ENCODE measurements at regions not wholly inside any gene's neighbourhood (a gene's known extent, or its start where the extent isn't known, plus 50 kb on each side); places are given as distances from the start of the nearest gene placed in this dataset.
"Not testable (repeated sequence)": the region's sequence is repeated elsewhere in the genome, so short reads cannot be mapped to it uniquely, and the experiment has no call there.

GRCh38 chr7:89618274-89618673 lies 536.0 kb upstream of the STEAP1 start:
- no peak for DNase-seq (ENCODE audit: low spot score)

- no peak for DNase-seq (ENCODE audit: low spot score)
Observed at GRCh38 chr7:89621925-89622641, 532.2 kb upstream of the STEAP1 start.

- peak; percentile 72 for DNase-seq (ENCODE audit: low spot score)
Observed at GRCh38 chr7:89623018-89623672, 531.1 kb upstream of the STEAP1 start.

GRCh38 chr7:89624155-89624554 lies 530.1 kb upstream of the STEAP1 start:
- not testable (repeated sequence) for DNase-seq (ENCODE audit: low spot score)

DNA sequence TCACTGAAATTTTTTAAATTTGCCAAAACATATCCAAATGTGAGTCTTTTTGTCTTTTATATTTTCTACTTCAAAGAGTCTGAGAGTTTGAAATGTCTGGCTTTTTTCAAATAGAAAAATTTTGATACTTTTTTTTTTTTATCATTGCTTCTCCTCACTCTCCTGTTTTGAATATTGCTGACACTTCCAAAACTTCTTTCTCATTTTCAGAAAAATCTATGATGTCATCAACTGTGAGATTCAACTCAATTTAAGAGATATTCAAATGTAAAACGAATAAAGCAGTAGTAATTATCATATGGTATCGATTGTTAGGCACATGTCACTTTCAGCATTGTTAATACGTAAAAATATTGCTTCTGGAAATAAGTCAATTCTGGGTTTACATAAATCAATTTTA lies 505.8 kb upstream of the STEAP1 start:
- no peak for DNase-seq (ENCODE audit: low spot score)

- no peak for DNase-seq (ENCODE audit: low spot score)
Observed at GRCh38 chr7:89655946-89656345, 498.3 kb upstream of the STEAP1 start.

- no peak for DNase-seq (ENCODE audit: low spot score)
Observed at GRCh38 chr7:89661876-89662275, 492.4 kb upstream of the STEAP1 start.

DNA sequence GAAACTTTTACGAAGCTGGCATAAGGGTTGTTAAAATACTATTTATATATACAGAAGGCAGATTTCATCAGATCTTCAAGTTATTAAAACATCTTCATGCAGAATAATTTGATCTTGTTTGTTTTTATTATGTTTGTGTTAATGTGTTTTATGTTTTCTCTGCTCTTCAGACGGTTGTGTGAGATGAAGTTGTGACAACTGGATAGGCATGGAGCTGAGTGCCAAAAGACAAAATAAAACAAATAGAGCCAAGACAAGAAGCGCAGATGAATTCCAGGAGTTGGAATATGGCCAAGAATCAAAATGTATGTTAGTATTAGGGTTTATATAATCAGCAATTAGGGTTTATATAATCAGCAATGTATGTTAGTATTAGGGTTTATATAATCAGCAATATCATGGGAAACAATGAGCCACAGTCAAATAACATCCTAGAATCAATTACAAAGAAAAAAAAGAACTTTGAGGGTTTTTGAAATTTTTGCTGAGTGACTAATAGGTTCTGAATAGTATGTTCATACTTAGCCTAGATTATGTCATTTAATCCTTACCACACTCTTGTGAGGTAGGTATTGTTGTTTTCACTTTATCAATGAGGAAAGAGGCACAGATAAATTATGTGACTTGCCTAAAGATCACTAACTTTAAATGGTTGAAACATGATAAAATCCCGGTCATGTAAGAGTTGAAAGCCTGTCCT lies 488.0 kb upstream of the STEAP1 start:
- DNase-seq (ENCODE audit: low spot score) = no peak

GRCh38 chr7:89680161-89680560 lies 474.1 kb upstream of the STEAP1 start:
- DNase-seq (ENCODE audit: low spot score) = no peak

DNA sequence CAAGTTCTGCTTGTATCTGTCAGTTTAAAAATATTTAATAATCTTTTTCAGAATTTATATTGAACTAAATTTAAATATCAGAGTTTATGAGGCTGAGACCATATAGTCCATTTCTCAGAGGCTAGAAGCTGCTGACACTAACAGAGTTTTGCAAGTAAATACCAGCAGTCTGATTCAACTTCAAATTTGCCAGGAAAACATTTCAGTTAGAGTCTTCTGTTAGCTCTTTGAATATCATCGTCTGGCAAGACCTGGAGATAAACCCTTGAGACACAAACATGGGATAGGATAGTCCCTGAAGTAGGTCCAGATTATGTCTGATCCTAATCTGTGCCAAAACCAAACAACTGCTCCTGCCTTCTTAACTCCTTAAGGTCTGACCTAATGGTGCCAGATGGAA lies 472.8 kb upstream of the STEAP1 start:
- no peak for DNase-seq (ENCODE audit: low spot score)

- DNase-seq (ENCODE audit: low spot score) = no peak
Observed at GRCh38 chr7:89685287-89685686, 469.0 kb upstream of the STEAP1 start.

DNA sequence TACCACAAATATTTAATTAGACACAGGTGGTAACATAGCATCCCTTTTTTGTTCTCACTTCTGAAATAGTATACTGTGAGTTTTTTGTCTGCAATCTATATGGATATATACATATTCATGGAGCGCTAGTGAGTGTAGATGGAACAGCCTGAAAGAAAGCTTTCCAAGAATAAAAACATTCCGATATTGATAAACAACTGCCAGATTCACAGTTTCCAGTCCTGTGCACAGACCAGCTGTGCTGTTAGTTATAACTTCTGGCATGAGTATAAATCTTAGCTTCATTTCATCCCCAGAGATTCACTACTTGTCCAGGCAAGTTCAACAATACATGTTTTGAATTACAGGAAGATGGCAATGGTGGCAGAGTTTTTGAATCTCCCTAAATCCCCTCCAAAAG lies 467.1 kb upstream of the STEAP1 start:
- DNase-seq (ENCODE audit: low spot score) = no peak

DNA sequence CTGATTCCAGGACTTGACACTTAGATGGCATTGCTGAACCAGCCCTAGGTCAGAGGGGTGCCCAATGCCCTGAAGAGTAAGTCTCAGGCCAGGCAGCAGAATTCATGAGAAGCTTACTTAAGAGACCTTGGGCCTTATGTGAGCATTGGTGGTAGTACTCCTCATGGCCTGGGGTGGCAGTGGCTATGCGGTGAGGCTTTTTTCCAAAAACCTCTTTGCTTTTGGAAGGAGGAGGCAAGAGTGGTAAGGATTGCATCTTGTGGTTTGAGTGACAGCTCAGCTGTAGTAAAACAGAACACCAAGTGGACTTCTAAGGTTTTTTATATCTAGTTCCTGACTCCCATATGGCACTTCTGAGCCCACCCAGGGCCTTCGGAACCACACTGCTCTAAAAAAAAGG lies 459.0 kb upstream of the STEAP1 start:
- no peak for DNase-seq (ENCODE audit: low spot score)

GRCh38 chr7:89714131-89714530 lies 440.1 kb upstream of the STEAP1 start:
- no peak for DNase-seq (ENCODE audit: low spot score)

GRCh38 chr7:89718941-89719340 lies 435.3 kb upstream of the STEAP1 start:
- not testable (repeated sequence) for DNase-seq (ENCODE audit: low spot score)

GRCh38 chr7:89728481-89728880 lies 425.8 kb upstream of the STEAP1 start:
- no peak for DNase-seq (ENCODE audit: low spot score)

- no peak for DNase-seq (ENCODE audit: low spot score)
Observed at GRCh38 chr7:89731751-89732445, 422.4 kb upstream of the STEAP1 start.

- no peak for DNase-seq (ENCODE audit: low spot score)
Observed at GRCh38 chr7:89738549-89738948, 415.7 kb upstream of the STEAP1 start.

GRCh38 chr7:89757910-89758309 lies 396.4 kb upstream of the STEAP1 start:
- peak; percentile 67 for DNase-seq (ENCODE audit: low spot score)

- DNase-seq (ENCODE audit: low spot score) = no peak
Observed at GRCh38 chr7:89760690-89761089, 393.6 kb upstream of the STEAP1 start.

DNA sequence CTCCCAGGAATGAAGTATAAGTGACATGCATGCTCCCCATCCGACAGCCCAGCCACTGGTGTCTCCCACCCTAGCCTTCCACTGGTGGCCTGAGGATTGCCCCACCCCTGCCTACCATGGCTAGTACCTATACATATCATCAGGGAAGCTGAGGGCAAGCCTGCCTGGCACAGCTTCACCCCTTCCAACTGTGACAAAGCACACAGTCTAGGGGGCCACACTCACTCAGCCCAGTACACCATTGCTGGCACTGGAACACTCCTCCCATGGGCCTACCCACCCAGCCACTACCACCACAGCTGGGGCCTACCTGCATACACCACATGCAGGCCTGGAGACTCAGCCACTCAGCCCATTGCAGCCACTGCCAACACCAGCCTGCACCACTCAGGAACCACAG lies 393.1 kb upstream of the STEAP1 start:
- DNase-seq (ENCODE audit: low spot score) = no peak

DNA sequence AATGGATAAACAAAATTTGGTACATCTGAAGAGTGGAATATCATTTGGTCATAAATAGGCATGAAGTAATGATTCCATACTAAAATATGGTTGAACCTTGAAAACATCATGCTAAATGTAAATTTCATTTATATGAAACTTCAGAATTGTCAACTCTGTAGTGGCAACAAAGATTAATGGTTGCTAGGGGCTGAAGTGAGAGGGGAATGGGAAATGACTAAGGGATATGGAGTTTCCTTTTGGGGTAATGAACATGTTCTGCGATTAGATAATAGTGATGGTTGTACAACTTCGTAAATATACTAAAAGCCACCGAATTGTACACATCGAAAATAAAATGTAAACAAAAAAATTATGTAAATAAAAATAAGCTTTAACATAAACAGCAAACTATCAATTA lies 384.1 kb upstream of the STEAP1 start:
- no peak for DNase-seq (ENCODE audit: low spot score)
